GM19467 (cell line): ENCODE measurements at regions not wholly inside any gene's neighbourhood (a gene's known extent, or its start where the extent isn't known, plus 50 kb on each side); places are given as distances from the start of the nearest gene placed in this dataset.

ENCODE experiments used
- ATAC-seq: cut with Tn5 transposase; IDR thresholded peaks from one replicate; pipeline ENCODE4 v1.9.1; 2021; ENCODE audit warnings: mild to moderate bottlenecking, moderate library complexity; ENCODE audit not compliant: unreplicated experiment

GRCh38 chr2:217489145-217489960 lies 513.4 kb downstream of the TNS1 start:
- no peak for ATAC-seq

- ATAC-seq, result no peak
Measured at GRCh38 chr2:217484046-217484445, 518.7 kb downstream of the TNS1 start.

DNA sequence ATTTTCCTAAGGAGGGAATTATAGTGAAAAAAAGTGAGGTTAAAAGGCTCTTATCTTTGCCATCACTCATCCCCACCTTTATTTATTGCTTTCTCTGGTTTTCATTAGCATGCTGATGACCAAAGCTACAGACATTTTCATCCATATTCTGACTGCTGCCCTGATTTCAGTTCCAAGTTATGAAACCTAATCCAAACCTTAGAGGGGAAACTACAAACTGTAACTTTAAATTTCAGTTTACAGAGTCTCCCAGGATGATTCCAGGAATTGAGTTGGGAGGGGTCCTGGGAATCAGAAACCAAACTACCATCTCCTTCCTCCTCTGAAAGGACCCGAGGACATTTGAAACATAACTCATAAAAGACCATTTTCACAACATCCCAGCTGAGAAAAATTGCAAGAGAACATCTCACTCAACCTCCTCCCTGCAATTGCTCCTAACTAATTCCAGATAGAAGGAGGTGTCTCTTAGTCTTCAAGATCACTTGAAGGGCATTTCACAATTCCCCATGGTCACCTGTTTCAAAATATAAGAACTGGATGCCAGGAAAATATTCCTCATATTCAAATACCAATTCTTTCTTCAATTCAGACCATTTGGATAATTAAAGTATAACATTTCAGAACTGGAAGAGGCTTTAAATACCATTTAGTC lies 520.6 kb downstream of the TNS1 start:
- no peak for ATAC-seq

- ATAC-seq, result no peak
Measured at GRCh38 chr2:217481577-217481976, 521.2 kb downstream of the TNS1 start.

- no peak for ATAC-seq
Measured at GRCh38 chr2:217479566-217479965, 523.2 kb downstream of the TNS1 start.

DNA sequence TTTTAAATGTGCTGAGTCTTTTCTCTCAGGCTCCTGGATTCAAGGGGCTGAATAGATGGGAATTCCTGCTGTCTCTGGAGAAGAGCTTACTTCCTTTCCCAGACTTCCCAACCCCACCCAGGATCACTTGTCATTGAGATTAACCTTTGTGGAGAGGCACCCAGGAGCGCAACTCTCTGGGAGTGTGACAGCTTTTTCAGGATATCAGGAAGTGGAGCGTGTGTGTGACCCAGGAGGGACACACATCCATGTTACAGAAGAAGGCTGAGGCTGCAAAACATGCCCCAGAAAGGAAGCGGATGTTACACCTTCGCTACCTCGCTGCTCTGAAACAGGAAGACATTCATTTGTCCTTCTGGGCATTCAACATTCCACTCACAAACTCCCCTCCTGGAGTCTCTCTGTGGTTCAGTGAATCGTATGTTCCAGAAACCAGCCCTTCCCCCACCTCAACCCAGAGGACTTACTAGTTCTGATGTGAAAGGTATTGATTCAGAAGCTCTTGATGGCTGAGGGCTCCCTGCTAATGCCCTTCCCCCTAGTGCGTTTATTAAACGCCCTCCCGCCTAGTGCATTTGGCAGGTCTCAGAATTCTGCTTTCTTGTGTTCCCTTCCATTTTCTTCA lies 523.9 kb downstream of the TNS1 start:
- ATAC-seq, result no peak

DNA sequence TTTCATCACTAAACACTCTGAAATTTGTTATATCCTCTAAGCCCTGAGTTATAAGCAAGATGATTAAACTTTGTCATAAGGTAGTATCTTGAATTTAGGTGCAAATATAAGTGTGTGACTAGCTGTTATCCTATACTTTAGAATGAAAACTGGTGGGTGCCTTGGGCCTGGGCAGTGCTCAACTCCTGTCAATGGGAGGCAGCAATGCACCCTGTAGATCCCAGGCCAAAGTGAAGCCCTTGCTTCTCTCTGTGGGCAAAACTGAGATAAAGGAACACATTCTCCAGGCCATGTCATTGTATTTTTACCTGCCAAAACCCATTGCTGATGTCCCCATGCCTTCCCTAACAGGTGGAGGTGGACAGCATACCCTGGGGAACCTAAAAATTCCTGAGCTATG lies 525.2 kb downstream of the TNS1 start:
- ATAC-seq, result no peak

DNA sequence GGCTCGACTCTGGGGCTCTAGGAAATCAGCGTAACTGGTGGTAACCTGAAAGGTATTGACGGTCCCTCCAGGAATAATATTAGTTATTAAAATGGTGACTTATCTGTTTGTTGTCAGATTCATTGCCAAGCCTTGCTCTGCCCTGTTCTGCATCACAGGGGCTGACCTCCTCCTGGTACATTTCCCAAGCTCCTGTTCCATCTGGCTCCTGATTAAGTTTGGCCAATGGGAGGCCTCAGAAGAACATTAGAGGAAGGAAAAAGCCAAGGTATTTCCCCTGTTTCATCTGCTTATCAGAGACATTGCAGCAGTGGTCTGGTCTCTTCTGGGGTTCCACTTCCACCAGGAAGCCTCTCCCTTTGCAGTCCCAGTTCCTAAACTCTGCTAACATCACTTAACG lies 527.0 kb downstream of the TNS1 start:
- ATAC-seq, result no peak

DNA sequence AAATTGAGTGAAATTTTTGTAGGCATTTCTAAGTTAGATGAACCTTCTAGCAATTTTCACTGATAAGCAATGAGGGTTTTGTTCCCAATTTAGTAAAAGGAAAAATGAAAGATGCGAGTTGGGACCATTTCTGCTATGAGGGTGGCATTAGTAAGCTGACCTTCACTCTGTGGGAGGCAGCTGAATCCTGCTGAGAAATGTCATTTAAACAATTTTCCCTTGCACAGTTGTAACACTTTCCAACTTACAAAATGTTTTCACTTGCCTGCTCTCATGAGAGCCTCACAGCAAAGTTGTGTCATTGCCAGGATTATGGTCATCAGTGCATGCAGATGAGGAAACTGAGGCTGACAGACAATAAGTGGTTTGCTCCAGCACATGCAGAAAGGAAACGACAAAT lies 527.7 kb downstream of the TNS1 start:
- no peak for ATAC-seq

GRCh38 chr2:217471319-217471718 lies 531.5 kb downstream of the TNS1 start:
- ATAC-seq, result no peak

DNA sequence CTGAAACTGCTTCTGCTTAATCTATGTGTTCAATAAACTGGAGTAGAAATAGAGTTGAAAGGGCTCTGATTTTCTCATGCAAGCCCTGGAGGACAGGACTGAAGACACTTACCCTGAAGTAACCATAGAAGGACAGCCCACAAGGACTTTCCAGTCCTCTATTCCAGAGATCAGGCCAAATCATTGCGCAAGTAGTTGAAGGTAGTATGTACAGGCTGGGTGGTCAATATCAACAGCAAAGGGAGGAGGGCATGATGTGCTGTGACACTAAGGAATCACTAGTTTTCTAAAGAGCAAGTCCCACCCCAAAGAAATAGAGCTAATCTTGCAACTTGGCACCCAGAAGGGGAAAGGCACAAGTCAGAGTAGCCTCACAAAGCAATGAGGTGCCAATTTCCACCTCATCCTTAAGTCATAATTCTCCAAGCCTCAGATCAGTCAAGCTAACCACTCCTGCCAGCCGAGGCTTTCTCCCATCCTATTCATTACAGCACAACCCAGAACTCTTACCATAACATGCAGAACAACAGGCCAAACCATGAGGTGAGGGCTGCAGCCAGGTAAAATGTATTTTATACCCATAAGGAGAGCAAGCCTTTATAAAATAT lies 533.5 kb downstream of the TNS1 start:
- ATAC-seq, result no peak

DNA sequence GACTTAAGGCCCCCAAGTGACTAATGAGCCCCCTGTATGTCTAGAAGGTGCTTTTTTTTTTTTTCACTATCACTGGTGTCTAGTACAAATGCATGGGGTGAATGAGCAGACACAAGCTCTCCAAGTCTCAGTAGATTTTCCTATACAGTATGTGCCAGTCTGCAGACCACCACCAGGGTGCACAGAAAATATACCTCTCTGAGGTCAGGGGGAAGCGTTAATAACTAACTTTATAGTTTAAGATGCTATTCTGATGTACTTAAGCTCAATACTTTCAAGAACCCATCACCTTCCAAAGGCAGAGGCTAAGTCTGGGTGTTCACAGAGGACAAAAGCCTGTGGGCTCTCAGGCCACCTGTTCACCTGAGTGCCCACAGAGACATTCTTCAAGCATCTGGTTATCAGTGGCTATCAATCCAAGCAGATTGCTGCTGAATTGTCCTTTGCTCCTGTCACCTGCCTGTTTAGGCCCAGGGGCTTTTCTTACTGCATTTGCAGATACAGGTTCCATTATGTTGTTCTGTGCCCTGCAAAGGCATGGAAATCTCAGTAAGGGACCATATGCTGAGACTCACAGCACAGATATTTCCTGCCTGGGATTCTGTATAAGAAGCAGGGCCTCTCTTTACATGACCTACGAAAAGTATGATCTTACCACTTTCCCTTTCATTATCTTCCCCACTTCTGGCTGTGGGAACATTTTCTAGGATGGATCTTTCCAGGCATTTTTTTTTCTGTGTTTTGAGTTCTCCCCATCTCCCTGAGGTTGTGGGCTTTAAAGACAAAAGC lies 534.6 kb downstream of the TNS1 start:
- no peak for ATAC-seq

- ATAC-seq, result no peak
Measured at GRCh38 chr2:217467331-217467730, 535.5 kb downstream of the TNS1 start.

DNA sequence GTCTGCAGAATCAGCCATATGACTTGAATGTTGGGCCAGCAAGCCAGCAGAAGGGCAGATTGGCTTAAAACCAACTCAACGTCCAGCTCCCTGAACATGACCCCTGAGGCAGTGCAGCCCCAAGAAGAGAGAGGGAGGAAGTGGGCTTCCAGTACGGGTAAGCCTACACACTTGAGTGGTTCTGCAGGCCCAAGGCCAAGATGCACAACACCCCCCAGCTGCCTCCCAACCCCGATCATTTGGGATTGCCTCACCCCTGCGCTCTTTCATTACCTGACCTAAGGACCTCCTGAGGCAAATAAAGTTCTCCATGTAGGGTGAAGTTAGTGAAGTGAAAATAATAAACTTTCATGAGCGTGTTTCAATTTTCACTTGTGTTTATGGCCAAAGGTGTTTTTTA lies 536.0 kb downstream of the TNS1 start:
- no peak for ATAC-seq

DNA sequence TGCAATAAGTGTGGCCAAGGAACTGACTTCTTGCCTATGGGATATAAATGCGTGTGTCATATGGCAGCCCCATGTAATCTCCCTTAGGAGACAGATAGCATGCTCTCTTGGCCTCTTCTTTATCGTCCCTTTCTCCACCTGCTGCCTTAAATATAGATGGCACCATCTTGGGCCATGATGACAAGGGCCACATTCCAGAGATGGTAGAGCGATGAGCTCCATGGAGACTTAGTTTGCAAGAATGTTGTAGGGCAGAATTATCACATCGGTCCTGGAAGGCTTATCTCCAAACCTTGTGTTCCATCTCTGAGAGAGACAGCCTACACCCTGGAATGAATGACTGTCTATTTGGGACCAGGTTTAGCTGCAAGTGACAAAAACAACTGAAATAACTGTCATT lies 536.7 kb downstream of the TNS1 start:
- no peak for ATAC-seq

GRCh38 chr2:217465100-217465499 lies 537.7 kb downstream of the TNS1 start:
- no peak for ATAC-seq

- ATAC-seq, result no peak
Measured at GRCh38 chr2:217463402-217464075, 539.3 kb downstream of the TNS1 start.

DNA sequence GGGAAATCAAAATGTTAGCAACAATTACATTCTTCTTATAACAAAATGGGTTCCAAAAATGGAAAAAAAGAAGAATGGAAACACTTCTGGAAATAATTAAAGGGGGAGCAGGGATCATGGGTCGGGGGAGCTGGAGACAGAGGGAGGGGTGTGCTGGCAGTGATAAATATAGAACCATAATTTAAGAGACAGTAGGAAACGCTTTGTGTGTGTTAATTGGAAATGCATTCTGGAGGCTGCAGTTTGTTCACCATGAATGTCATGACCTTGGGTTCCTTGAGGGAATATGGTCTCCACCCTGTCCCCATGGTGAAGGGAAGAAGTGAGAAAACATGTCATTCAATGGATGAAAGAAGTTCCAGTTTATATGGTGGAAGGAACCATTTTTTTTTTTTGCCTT lies 540.7 kb downstream of the TNS1 start:
- no peak for ATAC-seq

DNA sequence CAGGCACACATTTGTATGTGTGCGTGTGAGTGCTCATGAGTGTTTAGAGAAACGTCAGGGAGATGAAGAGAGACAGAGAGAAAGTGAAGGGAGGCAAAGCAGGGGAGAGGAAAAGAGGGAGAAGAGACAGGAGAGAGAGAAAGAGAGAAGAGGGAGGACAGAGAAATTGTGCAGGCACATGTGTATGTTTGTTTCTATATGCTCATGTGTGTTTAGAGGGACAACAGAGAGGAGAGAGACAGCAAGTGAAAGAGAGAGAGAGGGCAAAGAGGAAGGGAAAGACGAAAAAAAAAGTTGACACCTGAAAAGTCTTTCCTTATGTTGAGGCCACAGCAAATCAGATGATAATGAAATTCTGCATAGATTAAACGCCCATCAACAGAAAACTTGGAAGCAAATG lies 541.1 kb downstream of the TNS1 start:
- no peak for ATAC-seq

- ATAC-seq, result no peak
Measured at GRCh38 chr2:217459680-217460405, 543.0 kb downstream of the TNS1 start.
